ENCODE measurements at regions not wholly inside any gene's neighbourhood (a gene's known extent, or its start where the extent isn't known, plus 50 kb on each side); places are given as distances from the start of the nearest gene placed in this dataset.

DNA sequence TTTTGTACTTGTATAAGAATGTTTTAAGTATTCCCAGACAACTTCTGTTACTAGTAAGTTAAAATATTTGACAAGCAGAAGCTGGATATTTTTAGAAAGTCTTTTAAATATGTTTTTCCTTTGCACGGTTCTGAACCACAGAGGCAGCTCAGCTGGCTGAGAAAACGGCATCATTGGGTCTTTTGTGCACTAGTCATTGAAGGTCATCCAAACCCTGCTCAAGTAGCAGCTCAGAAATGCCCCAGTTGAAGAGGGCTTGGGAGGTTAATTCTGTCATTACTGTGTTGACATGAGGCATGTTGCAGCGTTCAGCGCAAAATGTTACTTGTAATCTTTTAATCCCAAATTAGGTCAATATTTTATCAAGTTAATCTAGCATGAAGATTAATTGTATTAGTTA, 383.7 kb upstream of the FAM241A start:
- no peak for DNase-seq

DNA sequence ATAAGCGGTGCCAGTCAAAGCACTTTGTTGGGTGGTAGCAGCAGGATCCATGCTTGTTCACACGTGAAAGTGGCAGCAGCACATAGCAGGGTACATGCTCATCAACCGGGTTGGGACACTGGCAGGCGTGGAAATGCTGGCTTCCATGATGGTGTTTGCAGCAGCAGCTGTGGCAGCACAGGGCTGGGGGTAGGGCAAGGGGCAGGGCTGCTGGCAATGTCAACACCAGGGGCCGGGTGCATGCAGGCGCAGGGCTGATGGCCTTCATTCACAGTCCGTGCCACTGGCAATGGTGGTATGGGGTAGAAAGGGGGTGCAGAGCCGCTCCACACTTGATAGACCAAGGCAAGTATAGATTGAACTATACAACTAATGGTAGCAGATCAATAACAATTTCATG, 374.7 kb upstream of the FAM241A start:
- DNase-seq, result no peak

DNA sequence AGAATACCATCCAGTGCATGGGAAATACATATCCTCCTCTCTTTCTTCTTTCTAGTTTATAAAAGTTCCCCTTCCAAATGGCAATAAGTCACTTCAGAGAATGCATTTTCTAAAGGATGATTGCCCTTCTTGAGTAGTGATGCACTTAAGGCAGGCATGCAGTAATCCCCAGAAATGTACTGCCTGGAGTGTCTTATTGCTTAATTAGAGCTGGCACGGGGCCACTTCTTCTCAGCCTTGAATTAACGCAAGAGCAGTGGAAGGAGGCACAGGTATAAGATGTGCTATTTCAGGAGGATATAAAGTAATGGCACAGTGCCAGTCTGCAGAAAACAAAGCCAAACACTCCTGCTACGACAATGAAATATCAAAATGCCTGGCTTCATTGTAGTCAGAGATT, 371.4 kb upstream of the FAM241A start:
- DNase-seq, result peak; percentile 0

DNA sequence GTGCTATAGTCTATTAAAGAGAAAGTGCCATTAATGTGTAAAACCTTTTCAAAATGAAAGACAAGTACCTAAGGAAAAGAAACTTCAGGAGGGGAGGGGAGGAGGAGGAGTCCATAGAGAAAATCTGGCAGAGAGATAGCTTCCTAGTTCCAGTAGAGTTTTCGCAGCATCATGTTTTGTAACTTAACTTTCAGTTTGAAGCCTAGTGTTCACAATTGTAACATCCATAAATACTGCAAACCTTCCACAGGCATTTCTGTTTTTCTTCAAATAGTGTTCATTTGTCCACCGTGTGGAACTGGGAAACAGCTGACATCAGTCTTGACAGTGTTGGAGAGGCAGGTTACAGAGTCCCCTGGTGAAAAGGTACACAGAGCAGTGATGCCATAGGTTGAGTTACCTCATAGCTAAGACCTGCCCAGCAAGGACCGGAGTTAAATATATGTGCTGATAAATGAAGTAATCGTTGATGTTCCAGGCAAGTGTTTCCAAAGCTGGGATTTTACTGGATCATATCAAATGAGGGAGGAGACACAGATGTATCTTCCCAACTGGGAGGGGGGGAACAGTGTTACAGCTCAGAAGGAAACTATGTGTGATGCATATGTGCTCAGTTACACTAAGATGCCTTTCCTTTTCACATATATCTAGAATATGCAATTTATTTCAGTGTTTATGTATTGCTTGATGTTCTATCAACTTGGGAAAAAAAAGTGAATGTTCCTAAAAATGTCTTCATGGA, 369.5 kb upstream of the FAM241A start:
- DNase-seq, result no peak

DNA sequence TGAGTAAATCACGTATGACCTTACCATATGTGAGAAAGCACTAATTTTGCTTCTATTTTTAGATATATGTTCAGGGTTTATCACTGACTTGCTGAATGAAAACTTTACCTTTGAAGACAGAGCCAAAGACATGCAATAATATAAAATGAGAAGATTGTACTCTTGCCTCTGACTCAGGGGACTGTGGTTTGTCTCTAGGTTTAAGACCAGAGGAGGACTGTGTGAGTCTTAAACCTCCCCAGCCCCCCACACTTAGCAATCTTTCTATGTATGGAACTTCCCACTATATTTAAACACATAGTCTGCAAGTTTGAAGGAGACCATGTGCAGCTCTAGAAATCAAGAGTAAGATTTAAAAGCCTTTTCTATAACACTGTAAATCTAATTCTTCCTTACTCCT, 368.7 kb upstream of the FAM241A start:
- DNase-seq, result no peak

DNA sequence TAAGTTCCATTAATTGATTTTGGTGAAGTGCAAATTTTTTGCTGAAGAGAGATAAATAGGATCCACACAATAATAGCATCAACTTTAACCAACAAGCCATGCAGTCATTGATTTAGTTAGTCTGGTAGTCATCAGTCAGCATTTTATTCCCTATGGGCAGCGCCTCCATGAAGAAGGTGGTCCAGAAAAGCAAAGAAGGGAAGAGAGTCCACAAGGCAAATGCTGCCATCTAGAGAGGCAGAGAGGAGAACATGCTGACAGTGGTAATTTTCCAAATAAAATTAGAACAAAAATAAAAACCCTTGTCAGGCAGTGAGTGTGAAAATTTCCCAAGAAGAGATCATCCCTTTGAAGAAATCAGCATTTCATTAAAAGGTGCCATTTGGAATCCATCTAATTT, 366.7 kb upstream of the FAM241A start:
- no peak for DNase-seq

DNA sequence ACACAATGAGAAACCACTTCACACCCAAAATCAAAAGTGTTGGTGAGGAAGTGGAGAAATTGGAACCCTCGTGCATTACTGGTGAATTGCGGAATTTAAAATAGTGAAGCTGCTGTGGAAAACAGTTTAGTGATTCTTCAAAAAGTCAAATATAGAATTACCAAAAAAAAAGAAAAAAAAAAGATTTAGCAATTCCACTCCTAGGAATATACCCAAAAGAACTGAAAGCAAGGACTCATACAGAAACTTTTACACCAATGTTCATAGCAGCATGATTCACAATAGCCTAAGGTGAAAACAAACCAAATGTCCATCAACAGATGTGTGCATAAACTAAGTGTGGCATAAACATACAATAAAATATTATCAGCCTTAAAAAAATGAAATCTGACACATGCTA, 364.3 kb upstream of the FAM241A start:
- DNase-seq, result no peak

DNA sequence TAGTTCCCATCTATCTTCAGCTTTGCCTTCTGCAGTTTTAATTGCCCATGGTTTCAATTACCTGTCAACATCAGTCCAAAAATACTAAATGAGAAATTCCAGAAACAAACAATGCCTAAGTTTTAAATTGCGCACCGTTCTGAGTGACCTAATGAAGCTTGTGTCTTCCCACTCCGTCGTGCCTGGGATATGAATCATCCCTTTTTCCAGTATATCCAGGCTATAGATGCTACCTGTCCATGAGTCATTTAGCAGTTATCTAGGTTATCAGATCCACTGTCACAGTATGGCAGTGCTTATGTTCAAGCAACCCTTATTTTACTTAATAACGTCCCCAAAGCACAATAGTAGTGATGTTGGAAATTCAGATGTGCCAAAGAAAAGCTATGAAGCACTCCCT, 363.6 kb upstream of the FAM241A start:
- no peak for DNase-seq

DNA sequence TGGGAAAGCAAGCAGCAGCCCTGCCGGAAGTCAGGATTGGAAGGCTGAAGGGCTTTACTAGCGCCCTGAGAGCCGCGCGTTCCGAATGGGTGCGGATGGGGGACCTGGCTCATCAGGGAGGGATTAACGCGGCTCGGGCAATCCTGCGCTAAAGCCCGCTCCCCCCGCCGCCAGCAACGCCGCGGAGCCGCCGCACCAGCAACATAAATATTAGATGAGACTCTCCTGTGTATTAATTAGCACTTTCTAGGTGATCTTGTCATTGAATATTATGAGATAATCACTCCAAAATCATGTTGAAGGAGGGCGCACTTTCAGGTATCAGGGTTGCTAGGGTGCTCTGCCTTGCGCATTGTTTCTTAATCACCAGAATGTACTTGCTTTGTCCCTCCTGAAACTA, 357.2 kb upstream of the FAM241A start:
- DNase-seq, result no peak

DNA sequence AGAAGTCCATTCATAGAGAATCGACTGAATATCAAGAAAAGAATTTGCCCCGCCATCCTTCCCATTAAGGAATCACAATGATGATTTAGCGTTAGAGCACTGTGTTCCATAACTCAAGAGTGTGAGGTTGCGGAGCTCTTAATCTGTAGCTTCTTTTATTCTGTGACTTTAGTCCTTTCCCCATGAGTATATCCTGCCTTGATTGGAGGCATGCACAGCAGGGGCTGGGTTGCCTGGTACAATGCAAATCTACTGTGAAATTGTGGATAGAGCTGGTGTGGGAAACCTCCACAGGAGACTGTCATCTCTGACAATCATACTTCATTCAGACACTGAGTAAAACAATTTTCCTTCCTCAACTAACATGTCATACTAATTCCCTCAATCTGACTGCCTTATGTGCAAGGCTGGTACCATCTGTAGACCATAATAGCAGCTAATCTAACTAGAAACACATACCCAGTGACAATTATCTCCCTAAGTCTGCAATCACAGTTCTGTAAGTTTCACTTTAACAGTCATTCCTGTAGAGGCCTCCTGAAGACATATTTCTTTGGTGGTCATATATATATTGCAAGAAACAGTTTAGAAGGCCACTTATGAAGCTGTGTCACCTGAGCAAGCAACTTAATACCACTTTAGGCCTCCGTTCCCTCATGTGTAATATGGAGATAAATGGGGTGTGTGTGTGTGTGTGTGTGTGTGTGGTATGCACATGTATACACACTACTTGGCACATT, 355.2 kb upstream of the FAM241A start:
- DNase-seq, result no peak

DNA sequence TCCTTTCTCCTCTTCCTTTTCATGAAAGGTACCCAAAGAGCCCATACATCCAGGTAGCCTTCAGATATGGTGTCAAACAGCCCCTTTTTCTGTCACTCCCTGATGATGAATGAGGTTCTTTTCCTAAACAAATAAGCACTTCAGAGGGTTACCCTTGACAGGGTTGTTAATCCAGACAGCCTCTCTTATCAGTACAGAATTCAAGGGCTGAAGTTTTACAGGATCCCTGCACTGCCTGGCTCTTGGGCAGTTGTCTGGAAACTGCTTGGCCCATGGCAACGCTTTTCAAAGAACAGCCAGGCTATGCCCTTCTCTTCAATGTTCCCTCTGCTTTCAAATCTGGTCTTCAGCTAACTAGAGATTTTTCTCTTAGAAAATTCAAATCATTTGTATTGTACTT, 352.6 kb upstream of the FAM241A start:
- DNase-seq, result no peak

DNA sequence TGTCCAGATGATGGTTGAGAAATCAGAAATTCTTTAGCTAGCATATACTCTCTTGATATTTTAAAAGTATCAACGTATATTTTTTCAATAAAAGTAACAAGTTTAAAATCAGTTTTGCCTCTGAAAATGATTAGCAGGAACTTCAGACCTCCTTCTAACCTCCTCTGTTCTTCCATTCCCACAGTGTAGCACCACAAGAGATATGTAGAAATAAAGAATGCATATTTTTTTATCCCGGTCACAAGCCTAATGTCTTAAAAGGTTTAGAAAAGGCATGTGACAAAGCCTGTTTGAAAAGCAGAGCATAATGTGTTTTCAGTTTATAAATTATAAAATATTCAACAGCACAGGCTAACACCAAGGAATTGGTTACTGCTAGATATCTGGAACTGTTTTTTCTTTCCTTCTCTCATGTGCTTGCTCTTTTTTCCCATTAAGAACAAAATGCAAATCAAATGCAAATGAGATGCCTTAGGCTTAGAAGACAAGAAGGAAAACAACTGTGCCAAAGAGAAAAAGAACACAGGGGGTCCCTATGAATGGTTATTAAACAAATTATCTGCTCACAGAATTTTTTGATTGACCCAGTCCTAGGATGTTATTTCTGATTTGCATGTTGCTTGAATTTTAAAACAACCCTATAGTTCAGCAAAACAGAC, 351.7 kb upstream of the FAM241A start:
- no peak for DNase-seq

DNA sequence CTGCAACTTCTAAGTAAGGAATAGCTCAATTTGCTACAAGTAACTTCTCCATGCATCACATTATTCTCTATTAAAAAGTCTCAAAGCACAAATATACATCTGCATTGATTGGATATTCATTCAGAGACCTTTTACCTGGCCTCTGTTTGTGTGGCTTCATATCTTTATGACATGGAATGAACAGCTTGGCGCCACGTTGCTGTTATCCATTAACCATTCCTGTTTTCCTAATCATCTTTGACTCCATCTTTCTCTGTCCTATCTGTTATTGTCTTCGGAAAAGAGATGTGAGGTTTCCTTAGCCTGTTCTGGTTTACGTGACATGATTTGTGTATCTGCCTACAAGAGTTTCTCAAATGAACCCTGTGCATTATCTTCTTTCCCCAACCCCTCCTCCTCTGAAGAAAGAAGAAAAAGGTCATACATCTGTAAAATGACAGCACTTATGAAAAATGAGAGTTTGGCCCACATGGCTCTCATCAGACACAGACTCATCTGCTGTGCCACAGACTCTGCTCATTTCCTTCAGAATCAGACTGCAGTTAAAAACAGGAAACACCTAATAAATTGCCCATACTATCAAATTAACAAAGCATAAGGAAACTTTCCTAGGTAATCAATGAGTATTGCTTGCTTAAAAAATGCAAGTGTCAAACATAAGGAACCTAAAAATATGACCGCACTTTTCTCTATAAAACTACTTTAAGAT, 347.6 kb upstream of the FAM241A start:
- no peak for DNase-seq

DNA sequence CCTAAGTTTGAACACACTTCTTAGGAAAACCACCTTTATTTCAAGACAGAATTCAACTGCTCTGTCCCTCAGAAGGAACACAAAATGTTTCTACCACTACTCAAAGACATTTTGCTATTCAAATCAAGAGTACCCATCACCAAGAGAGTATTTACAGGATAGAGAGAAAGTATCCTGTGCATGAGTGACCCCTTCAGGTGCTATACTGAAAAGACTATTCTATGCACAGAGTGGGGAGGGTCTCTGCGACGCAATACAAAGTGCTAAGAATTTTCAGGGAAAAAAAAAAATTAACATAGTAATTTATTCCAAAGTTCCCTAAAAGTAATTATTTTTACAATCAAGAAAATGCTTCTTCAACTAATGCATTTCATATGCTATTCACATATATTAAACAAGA, 346.4 kb upstream of the FAM241A start:
- no peak for DNase-seq

DNA sequence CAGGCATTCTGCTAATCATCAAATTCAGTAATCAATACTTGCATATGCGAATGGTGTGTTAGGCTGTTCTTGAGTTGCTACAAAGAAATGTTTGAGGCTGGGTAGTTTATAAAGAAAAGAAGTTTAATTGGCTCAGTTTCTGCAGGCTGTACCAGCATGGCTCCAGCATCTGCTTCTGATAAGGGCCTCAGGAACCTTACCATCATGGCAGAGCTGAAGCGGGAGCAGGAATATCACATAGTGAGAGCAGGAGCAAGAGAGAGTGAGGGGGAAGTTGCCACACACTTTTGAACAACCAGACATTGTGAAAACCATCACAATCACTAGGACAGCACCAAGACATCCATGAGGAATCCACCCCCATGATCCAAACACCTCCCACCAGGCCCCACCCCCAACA, 344.7 kb upstream of the FAM241A start:
- no peak for DNase-seq

DNA sequence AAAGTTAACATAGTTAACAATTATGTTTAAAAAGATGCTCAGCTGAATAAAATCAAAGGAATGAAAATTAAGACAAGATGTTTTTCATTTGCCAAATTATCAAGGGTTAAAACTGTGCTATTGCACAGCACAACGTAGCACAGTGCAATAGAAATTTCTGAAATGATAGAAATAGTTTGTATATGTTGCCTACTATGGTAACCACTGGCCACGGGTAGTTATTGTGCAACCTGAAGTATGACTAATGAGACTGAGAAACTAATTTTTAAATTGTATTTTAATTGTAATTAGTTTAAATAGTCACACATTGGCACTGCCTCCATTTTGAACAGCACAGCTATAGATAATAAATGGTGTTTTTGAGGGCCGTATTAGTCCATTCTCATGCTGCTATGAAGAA, 343.1 kb upstream of the FAM241A start:
- DNase-seq, result no peak

DNA sequence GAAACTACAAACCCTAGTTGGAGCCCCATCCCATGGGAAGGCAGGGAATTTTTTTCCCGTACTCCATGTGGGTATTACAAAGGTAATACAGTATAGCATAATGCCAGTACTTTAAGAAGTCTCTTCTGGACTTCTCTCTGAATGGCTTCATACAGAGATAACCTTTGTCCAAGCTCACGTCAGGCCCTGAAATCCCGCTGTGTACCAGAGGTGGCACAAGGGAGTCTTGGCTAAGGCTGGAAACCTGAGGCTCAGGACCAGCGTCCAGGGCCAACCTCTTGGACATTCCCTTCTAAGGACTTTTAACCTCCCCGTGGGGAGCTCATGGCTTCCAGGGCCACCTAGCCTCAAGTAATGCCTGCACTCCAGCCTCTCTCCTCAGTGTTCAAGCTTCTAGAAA, 338.9 kb upstream of the FAM241A start:
- DNase-seq, result no peak

DNA sequence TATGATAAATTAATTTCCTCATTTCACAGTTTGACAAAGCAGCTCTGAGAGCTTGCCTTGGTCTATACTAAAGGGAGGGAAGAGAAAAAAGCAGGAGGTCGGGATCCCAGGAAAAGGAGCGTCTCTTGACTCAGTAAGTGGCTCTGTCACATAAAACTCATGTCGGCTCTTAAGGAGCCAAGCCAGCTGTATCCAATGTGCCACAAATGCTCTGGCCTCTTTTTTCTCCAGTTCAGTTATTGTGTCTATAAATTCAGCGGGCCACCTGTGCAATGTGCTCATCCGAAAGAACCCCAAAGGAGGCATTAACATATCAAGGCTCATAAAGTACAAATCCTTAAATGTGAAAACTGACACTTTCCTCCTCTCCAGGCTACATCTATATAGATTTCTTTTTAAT, 337.7 kb upstream of the FAM241A start:
- DNase-seq, result no peak

DNA sequence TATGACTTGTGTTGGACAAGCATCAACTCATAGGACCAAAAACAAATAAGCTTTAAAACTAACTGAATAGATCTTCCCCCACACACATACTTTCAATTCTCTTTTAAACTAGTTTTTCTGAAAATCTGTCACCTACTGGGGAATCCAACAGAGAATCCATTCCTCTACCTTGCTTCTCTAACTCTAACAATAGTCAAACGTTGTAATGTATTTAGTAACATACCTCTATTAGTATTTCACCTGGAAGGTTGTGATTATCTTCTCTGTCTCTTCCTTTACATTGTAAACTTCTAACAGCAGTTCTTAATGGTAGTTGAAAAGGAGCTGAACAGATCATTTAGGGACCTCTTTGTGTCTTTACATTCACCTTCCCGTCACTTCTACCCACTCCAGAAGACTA, 337.1 kb upstream of the FAM241A start:
- no peak for DNase-seq

DNA sequence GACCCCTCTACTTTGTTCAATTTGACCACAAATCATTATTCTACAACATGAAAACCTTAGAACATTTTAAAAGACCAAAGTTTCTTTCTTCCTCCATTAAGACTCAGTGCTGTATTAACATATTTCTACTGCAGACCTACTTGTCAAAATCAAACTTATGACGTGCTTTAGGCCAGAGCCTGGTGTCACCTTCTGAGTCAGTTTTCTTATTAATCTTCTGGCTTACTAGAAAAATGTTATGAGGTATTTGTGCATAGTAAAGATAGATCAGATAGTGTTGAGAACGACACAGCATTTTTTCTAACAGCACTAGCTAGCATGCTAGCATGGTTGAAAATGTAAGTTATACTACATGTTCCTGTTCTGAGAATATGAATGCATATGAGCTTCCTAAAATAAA, 333.6 kb upstream of the FAM241A start:
- no peak for DNase-seq

DNA sequence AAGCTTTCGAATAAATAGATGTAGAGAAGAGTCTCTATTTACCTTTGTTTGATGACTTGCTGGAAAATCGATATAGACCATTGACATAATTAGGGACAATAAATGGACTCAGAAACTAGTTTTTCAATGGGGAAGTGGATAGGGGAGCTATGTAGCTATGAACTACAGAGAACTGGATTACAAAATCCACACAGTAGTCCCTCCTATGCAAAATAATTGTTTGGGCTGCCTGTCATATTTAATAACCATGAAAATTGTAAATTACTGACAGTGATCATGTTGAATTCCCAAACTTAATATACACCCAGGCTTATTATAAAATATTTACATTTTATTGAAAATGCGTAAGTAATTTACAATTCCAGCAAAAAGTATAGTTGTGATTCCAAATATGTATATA, 333.1 kb upstream of the FAM241A start:
- no peak for DNase-seq

DNA sequence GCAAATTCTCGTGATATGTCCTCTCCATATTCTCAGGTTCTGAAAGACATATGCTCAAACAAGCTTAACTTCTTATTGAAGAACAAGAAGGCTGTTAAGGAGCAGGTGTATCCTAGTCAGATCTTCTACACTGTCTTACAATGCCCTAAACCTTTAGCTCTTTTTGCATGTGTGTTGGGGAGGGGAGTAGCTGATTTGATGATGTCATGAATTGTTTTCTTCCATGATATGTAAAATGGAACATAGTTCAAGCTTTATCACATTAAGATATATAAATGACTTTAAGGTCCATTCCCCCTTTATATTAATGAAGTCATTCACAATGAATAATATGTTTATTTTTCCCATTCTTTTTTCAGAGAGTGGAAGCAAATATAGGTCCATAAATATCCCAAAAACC, 332.5 kb upstream of the FAM241A start:
- no peak for DNase-seq

DNA sequence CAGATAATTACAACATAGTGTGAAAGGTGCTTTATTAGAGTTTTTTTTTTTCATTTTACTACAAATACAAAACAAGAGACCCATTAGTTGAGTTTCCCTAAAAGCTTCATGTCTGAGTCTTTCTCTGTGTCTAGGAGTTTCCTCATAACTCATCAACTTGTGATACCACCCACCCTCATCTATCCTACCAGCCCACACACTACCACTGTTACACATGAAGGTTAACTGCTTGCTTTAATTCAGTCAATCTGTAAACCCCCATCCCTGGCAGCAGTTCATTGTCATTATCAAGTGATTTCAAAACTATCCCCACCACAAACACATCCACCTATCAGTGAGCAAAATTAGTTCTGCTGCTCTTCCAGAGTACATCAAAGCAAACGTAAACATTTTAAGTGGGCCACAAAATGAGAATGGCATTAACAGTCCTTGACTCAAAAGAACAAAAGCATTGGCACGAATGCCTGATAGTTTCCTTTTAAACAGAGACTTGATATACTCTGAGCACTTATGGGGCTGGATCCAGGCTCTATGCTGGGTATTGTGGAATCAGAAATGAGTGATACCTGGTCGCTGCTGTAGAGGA, 331.6 kb upstream of the FAM241A start:
- DNase-seq, result no peak
